Gastrocnemius medialis (tissue), 4 donors: ENCODE measurements at regions not wholly inside any gene's neighbourhood (a gene's known extent, or its start where the extent isn't known, plus 50 kb on each side); places are given as distances from the start of the nearest gene placed in this dataset.

ENCODE experiments used
- POLR2A ChIP-seq, 2 donors: fragments of 450-650 bp; IDR thresholded peaks; one replicate each; pipeline ENCODE4 v1.6.1; 2017; ENCODE audit warnings: antibody characterized with exemption in 2 of 2, mild to moderate bottlenecking in 2 of 2, moderate library complexity in 2 of 2
- TF ChIP-seq, protein P1 (sequence below), 5 experiments: fragments of 450-650 bp in 3 of 5; fragments of 200-600 bp in 2 of 5; sonication (generic) in 2 of 5; IDR thresholded peaks in 4 of 5; conservative IDR thresholded peaks in 1 of 5; 1 replicate in 4 of 5; 2 replicates in 1 of 5; pipeline ENCODE4 v1.5.1; 2016 to 2019; ENCODE audit warnings: antibody characterized with exemption in 5 of 5, mild to moderate bottlenecking in 3 of 5, moderate library complexity in 3 of 5

DNA sequence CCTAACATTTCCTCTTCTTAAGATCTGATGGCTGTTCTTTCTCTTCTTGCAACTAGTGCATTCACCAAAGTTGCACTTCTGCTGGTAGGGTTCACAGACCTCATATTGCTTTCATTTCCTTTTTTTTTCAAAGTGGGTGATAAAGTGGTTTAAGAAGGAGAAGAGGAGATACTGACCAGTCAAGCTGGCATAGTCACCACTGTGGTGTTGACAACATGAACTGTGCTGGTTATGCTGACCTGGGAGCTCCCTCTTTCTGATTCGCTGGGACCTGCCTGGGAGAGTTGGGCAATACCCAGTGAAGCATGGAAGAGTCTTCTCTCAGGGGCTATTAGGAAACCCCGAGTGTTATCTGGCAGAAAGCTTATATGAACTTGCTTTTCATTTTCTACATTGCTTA is 222.9 kb downstream of the SLITRK5 start:
- TF ChIP-seq, protein P1, sequence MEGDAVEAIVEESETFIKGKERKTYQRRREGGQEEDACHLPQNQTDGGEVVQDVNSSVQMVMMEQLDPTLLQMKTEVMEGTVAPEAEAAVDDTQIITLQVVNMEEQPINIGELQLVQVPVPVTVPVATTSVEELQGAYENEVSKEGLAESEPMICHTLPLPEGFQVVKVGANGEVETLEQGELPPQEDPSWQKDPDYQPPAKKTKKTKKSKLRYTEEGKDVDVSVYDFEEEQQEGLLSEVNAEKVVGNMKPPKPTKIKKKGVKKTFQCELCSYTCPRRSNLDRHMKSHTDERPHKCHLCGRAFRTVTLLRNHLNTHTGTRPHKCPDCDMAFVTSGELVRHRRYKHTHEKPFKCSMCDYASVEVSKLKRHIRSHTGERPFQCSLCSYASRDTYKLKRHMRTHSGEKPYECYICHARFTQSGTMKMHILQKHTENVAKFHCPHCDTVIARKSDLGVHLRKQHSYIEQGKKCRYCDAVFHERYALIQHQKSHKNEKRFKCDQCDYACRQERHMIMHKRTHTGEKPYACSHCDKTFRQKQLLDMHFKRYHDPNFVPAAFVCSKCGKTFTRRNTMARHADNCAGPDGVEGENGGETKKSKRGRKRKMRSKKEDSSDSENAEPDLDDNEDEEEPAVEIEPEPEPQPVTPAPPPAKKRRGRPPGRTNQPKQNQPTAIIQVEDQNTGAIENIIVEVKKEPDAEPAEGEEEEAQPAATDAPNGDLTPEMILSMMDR (IDR thresholded peaks at IDR 0.05 in 4 of 5, conservative IDR thresholded peaks at IDR 0.05 in 1 of 5) = no peak
- no peak for TF ChIP-seq POLR2A (IDR thresholded peaks at IDR 0.05)
